GM21786 (cell line): ENCODE measurements at regions not wholly inside any gene's neighbourhood (a gene's known extent, or its start where the extent isn't known, plus 50 kb on each side); places are given as distances from the start of the nearest gene placed in this dataset.
"Not testable (repeated sequence)": the region's sequence is repeated elsewhere in the genome, so short reads cannot be mapped to it uniquely, and the experiment has no call there.

Experiments
- ATAC-seq: cut with Tn5 transposase; IDR thresholded peaks from one replicate; pipeline ENCODE4 v1.9.1; 2021; ENCODE audit not compliant: unreplicated experiment

DNA sequence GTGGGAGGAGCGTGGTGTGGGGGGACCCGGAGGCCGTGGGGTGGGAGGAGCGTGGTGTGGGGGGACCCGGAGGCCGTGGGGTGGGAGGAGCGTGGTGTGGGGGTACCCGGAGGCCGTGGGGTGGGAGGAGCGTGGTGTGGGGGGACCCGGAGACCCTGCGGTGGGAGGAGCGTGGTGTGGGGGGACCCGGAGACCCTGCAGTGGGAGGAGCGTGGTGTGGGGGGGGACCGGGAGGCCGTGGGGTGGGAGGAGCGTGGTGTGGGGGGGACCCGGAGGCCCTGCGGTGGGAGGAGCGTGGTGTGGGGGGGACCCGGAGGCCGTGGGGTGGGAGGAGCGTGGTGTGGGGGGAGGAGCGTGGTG lies 203.5 kb downstream of the DLL1 start:
- not testable (repeated sequence) for ATAC-seq

DNA sequence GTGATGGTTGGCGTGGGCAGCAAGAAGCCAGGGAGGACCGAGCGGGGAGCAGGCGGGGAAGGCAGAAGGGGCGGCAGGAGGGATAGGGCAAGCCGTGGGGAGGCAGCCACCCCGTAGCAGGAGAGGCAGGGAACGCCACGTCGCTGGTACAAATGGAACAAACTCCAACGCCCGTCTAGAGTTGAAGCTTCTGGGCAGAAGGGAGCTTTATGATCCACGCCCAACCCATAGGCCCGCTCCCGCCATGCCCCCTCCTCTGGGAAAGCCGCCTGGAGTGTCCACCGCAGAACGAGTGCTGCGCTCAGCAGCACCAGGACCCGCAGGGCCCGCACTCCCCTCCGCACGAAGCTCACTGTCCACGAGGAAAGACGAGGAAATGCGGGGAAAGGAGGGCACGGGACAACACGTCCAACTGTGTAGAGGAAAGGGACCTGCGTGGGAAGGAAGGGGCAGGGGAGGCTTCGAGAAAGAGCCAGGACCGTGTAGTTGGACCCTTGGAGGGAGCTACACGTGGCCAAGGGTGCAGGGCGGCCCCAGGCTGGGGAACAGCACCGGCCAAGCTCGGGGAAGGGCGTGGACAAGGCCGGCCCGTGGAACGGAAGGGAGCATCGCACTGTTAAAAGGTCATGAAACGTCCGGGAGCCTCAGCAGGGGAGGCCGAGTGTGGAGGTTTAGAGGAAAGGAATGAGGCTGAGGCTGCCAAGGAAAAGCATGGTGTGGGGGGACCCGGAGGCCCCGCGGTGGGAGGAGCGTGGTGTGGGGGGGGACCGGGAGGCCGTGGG lies 204.0 kb downstream of the DLL1 start:
- ATAC-seq, result no peak

DNA sequence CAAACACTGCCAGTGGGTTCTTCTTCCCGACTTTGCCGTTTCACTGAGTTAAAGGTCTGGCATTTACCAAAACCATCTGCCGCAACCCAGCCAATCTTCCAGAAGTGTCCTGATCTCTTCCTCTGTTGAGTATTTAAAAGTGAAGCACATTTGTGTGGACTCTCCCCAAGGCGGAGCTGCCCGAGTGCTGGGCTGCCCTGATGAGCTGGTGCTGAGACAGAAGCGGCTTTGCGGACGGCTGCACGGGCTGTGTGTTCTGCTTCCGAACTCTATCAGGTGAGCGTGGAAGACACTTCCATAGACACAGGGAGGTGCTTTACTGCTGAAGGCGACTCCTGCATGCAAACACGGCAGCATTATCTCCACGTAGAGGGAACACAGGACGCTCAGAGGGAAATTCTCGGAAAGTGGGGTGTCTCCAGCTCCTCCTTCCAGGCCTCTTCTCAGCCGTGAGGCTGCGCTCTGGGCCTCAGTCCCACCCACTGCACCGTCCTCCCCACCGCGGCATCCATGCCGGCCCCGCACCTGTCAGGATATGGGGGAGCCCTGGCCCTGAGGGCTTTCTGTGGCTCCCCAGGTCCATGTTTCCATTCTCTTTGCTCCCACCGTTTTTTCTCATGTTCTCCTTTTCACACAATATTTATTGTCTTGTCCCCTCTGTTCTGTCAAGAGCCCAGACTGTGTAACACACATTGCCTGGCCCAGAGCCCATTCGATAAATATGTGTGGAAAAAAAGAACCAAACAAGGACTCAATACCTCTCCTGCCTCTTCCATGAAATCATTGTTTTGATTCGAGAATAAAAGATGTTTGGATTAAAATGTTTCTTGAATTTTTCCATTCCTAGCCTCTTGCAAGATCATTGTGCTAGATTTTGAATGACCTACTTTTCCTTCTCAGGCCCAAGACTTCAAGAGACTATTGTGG lies 205.1 kb downstream of the DLL1 start:
- no peak for ATAC-seq

DNA sequence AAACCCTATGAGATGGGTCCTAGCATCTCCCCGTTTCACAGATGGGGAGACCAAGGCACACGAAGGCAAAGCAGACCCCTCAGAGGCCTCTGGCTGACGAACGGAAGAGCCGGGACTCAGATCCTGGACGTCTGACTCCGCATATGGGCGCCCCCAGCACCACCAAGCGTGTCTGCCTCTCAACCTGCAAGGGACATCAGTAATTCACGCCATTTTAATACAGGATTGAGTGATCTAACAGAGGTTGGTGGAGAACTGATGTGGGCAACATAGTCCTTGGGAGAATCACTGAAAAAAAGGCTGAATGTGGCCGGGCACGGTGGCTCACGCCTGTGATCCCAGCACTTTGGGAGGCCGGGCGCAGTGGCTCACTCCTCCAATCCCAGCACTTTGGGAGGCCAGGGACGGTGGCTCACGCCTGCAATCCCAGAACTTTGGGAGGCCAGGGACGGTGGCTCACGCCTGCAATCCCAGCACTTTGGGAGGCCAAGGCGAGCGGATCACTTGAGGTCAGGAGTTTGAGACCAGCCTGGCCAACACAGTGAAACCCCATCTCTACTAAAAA lies 206.6 kb downstream of the DLL1 start:
- ATAC-seq, result no peak

DNA sequence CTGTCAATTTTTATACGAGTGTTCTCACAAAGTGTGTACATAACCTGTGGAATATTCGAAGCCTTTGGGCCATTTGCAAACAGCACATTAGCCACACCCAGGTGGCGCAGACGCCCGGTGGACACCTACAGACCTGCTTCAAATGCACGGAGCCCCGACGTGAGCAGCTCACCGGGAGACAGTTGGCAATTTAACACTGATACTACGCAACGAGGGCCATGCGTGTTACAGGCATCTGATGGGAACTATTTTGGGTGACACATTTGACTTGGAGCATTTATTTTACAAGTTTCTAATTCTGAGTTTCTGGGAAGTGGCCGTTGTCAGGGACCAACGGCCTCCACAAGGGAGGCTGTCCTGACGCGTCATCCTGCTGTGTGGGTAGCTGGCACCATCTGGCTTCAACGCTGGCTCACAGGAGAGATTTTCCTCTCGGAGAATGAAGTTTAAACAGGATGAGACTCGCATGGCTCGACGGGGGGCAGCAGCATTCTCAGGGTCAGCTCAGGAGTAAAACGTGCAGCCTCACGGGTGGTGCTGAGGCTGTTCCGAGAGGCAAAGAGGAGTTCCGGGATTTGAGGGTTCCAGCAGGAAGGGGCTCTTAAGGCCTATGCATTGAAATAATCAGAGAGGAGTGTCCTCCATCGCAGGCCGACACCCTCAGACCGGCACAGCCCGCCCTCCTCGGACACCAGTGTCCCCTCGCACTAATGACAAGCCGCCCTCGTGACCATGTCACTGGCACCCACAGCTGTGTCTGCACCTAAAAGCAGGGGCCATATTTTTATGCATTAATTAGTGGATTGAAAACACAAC lies 207.4 kb downstream of the DLL1 start:
- ATAC-seq, result no peak

DNA sequence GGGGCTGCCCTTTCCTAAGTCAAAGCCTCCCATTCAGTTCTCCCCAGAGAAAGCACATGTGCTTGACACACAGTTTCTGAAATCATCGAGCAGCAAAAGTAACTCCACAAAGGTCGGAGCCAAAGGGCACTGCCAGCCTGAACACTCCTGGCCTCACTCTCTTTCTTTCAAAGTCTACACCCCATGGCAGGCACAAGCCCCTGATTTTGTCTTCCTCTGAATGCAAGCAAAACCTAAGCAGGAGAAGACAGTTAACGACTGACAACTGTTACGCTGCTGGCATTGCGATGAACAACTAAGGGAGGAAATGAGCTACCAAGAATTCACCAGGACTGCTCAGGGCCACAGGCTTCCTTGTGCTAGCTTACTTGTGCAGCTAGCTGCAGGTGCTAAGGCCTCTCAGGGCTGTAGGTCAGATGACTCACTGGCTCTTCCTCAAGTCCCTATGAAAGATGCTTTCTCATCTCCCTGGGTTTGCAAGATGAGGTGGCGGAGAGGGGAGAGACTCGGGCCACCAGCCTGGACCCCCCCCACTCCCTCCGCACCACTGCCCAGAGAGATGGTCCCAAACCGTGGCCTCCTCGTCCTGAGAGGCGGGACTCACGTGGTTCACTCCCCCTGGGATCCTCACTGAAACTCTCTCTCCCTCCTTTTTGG lies 208.2 kb downstream of the DLL1 start:
- ATAC-seq, result no peak

DNA sequence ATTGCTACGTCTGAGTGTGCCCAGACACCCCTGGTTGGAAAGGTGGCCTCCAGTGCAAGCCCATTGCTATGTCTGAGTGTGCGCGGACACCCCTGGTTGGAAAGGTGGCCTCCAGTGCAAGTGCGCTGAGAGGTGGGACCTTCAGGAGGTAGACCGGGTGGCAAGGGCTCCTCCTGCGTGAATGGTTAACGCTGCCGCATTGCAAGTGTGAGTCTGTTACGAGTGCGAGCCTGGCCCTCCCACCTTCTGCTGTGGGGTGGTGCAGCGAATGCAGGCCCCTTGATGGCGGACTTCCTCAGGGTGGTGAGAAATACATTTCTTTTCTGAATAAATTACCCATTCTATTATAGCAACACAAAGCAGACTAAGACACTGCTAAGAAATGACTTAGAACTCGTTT lies 208.8 kb downstream of the DLL1 start:
- ATAC-seq, result no peak

DNA sequence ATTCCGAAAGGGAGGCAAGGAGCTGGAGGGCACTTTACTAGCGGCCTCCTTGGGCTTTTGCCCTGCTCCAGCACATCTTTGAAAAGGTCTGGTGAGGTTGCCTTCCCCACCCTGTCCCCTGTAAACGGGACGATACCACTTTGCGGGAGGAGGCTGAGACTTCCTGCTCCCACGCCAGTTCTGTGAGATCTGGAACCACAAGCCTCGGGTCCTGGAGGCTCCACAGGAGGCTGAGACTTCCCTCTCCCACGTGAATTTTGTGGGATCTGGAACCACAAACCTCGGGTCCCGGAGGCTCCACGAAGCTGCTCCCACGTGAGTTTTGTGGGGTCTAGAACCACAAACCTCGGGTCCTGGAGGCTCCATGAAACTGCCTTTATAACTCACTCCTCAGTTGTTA lies 209.3 kb downstream of the DLL1 start:
- no peak for ATAC-seq

DNA sequence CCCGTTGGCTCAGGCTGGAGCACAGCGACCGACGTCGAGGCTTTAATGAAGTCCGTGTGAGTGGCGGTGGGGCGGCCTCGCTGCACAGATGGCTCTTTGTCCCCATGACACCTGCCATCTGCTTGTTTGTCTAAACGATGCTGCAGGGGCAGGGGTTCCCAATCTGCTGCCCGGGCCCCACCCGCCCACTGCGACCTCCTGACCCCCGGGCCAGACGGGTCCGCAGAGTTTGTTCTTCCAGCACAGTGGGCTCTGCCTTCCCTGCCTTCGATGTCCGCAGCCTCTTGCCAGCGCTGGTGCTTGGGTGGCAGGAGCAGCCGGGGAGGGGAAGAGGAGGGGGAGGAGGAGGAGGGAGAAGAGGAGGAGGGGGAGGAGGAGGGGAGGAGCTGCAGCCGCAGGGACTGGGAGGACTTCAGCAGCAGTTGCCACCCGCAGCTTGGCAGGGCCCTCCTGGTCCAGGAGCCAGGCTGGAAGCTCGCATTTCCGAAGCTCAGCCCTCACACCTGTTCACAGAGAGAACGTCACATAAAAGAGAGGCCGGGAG lies 210.0 kb downstream of the DLL1 start:
- ATAC-seq, result no peak

DNA sequence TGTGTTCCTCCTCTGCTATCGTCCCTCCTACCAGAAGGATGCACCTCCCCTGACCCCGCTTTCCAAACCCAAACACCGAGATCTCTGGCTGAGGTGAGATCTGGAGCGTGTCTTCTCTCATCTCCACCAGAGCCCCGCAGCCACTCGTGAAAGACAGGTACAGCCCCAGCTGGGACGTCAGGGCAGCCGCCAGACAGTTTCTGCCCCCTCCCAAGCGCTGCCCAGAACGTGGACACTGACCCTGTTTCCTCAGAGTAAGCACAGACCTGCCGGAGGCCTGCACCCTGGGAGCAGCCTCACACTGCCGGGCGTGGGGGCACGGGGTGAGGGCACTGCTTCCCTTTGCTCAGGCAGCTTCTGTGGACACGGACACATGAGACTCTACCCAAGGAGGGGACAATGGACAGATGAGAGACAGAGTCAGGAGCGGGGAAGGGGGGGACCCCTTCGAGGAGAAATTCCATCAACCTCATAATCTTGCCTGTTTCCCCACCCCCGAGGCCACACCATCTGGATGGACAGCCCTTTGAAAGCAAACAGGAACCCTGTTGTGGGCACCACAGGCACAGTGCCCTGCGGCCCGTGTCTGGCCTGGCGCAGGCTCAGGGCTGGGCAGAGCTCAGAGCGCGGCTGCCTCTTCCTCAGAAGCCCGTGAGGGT lies 210.6 kb downstream of the DLL1 start:
- ATAC-seq, result no peak

DNA sequence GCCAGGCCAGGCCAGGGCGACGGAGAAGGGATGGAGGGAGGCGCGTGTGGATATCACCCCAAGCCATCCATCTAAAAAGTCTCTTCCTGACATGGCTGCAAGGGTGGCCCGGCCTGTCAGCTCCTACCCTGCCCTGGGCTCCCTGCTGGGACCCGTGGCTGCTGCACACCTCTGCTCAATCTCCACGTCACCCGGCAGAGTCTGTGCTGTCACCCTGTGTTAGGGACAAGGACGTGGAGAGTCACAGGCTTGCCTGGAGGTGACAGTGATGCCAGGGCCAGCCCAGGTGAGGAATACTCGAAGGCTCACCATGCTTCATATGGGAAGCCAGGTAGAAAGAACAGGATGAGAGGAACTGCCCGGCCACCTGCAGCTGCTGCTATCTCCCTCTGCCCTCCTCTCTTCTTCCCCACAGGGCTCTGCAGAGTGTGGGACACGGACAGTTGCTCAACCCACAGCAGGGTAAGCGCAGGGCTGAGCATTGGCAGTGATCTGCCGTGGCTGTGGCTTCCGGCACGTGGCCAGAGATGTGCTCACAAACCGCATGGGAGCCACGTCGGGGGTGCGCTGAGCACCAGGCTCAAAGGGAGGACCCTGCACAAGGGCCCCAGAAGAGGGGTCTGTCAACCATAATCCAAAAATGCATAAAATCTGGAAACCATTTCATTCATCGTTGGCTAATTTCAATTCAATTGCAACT lies 214.3 kb downstream of the DLL1 start:
- ATAC-seq, result no peak

DNA sequence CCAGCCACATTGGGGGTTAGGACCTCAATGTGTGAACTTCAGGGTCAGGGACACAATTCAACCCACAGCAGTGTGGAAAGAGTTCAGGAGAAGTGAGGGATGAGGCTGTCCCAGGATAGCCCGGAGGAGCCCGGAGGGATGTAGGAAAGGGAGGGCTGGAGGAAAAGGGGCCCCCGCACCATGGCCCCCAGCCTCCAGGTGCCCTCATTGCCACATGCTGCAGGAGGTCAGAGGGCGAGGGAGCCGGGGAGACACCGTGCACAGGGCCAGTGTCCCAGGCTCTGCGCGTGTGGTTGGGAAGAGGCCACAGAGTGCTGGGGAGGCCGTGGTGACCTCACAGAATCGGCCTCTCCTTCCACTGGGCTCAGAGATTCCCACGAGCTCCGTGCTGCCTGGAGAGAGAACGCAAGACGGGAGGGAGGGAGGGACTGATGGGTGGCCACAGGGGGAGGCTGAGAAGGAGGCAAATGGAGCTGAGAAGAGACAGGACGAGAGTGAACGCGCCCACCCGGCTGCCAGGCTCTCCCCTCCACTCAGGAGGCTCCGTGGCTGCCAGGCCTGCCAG lies 215.1 kb downstream of the DLL1 start:
- no peak for ATAC-seq

DNA sequence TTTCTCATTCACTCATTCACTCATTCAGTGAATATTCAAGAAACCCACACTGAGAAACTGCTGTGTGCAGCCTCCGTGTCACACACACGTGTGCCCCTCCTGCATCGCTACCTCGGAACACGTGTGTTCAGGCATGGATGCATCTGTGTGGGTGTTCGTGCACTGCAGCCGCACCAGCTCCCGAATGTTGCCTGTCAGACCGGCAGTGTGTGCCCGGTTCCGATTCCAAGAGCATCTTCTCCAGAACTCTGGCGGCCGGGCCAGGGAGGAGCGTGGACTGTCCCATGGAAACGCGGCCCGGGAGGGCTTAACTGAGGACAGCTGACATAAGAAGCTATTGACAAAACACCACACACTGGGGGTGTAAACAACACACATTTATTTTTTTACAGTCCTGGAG lies 216.0 kb downstream of the DLL1 start:
- no peak for ATAC-seq

DNA sequence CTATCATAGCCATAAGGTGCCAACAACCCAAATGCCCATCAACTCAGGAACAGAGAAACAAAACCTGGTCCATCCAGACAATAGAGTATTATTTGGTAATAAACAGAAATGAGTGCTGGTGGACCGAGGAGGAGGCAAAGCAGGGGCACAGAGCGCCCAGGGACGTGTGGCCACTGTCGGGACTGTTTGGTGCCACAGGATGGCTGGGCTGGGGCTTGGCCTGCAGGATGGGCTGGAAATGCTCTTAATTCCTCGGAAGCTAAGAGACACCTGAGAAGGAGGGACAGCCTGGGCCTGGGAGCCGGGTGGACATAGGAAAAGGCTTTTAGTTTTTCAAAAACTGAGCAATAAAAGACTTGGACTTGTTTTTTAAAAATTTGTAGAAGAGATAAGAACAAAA lies 216.4 kb downstream of the DLL1 start:
- no peak for ATAC-seq

DNA sequence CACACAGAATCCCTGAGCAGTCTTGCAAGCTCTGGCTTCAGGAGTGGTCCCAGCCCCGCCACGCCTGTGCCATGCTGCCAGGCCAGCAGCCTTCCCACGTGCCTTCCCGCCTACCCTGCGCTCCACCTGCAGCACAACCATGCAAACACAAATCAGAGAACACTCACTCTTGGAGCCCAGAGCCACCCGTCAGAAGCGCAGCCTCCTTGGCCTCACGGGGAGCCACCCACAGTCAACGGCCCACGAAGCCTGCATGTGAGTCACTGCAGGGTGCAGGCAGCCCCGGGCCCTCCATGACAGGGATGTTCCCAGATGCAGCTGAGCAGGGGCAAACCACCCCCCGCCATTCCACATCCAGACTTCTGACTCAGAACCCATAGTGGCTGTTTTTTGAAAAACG lies 217.0 kb downstream of the DLL1 start:
- ATAC-seq, result no peak

DNA sequence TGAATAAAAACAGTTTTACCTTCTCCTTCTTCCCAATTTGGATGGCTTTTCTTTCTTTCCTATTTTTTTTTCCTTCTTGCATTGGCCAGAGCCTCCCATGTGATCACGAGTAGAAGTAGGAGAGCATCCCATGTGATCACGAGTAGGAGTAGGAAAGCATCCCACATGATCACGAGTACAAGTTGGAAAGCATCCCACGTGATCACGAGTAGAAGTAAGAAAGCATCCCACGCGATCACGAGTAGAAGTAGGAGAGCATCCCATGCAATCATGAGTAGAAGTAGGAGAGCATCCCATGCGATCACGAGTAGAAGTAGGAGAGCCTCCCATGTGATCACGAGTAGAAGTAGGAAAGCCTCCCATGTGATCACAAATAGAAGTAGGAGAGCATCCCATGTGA lies 218.6 kb downstream of the DLL1 start:
- no peak for ATAC-seq

DNA sequence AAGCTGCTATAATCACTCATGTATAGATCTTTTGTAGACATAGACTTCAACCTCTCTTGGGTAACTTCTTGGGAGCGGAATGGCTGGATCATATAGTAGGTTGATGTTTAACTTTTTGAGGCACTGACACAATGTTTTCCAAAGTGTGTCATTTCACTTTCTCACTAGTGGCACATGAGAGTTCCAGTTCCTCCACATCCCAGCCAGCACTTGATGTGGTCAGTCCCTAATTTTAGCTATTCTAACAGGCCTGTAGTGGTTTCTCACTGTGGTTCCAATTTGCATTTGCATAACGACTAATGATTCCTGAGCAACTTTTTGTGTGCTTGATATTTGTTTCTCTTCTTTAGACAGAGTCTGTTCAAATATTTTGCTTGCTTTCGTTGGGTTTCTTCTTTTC lies 221.3 kb downstream of the DLL1 start:
- no peak for ATAC-seq

DNA sequence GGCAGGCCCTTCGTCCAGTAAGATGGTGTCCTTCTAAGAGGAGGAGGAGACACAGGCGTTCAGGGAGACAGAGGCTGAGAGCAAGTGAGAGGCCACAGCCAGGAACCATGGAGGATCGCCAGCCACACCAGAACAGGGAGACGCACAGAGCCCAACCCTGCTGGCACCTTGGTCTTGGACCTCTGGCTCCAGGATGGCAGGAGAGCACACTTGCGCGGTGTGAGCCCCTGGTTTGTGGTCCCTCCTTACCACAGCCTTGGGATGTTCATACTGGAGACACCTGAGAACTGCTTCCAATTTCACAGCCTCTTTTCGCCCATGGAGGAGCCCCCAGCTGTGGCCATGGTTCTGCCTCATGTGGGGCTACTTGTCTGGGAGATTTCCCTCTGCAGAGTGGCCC lies 222.4 kb downstream of the DLL1 start:
- ATAC-seq, result no peak

DNA sequence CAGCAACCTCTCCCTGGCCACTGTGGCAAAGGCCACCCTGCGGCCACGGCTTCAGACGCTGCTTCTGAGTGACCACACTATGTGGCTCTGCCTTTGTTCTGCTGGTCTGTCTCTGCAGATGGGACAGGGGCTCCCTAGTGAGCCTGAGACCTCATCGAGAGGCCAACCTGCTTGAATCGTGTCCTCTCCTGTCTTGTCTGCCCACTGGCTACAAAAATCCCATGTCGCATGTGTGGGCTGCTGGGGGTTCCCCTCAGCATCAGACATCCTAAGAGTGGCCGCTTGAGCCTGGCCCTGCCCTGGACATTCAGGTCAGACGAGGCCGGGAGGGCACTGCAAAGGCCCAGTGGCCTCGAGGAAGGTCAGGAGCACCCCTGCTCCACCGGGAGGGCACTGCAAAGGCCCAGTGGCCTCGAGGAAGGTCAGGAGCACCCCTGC lies 222.9 kb downstream of the DLL1 start:
- no peak for ATAC-seq
